Eye (tissue), 1 donor: ENCODE measurements at regions not wholly inside any gene's neighbourhood (a gene's known extent, or its start where the extent isn't known, plus 50 kb on each side); places are given as distances from the start of the nearest gene placed in this dataset.

Experiments used
- DNase-seq: peaks from one replicate; pipeline ENCODE4 v3.0.0-alpha.2; 2015

- DNase-seq = no peak
Observed at GRCh38 chr4:175450446-175450845, 361.6 kb downstream of the GPM6A start.

GRCh38 chr4:175451238-175451965 is 360.7 kb downstream of the GPM6A start:
- DNase-seq = no peak

GRCh38 chr4:175453456-175453855 is 358.6 kb downstream of the GPM6A start:
- DNase-seq = no peak

GRCh38 chr4:175456131-175456530 is 355.9 kb downstream of the GPM6A start:
- DNase-seq = no peak

- no peak for DNase-seq
Observed at GRCh38 chr4:175457956-175458355, 354.1 kb downstream of the GPM6A start.

GRCh38 chr4:175459571-175459970 is 352.5 kb downstream of the GPM6A start:
- DNase-seq = no peak

GRCh38 chr4:175460414-175460813 is 351.6 kb downstream of the GPM6A start:
- no peak for DNase-seq

- DNase-seq = no peak
Observed at GRCh38 chr4:175469514-175469913, 342.6 kb downstream of the GPM6A start.

GRCh38 chr4:175470131-175470530 is 341.9 kb downstream of the GPM6A start:
- no peak for DNase-seq

- no peak for DNase-seq
Observed at GRCh38 chr4:175480404-175480803, 331.7 kb downstream of the GPM6A start.

GRCh38 chr4:175499735-175500352 is 312.2 kb downstream of the GPM6A start:
- DNase-seq = no peak

GRCh38 chr4:175504318-175504717 is 307.7 kb downstream of the GPM6A start:
- DNase-seq = no peak

- no peak for DNase-seq
Observed at GRCh38 chr4:175509320-175509719, 302.7 kb downstream of the GPM6A start.

- DNase-seq = no peak
Observed at GRCh38 chr4:175511861-175512260, 300.2 kb downstream of the GPM6A start.

- DNase-seq = no peak
Observed at GRCh38 chr4:175514174-175514573, 297.9 kb downstream of the GPM6A start.

- no peak for DNase-seq
Observed at GRCh38 chr4:175530655-175531054, 281.4 kb downstream of the GPM6A start.

- no peak for DNase-seq
Observed at GRCh38 chr4:175531405-175532091, 280.5 kb downstream of the GPM6A start.

- DNase-seq = peak; percentile 86
Observed at GRCh38 chr4:175536852-175537453, 275.1 kb downstream of the GPM6A start.

- no peak for DNase-seq
Observed at GRCh38 chr4:175539498-175539897, 272.6 kb downstream of the GPM6A start.

GRCh38 chr4:175540151-175540550 is 271.9 kb downstream of the GPM6A start:
- DNase-seq = no peak

GRCh38 chr4:175540732-175541131 is 271.3 kb downstream of the GPM6A start:
- DNase-seq = no peak

GRCh38 chr4:175542786-175543185 is 269.3 kb downstream of the GPM6A start:
- peak; percentile 23 for DNase-seq

GRCh38 chr4:175559126-175559525 is 252.9 kb downstream of the GPM6A start:
- no peak for DNase-seq

GRCh38 chr4:175559526-175559925 is 252.5 kb downstream of the GPM6A start:
- DNase-seq = no peak
